Vagina (tissue), 2 donors: ENCODE measurements at regions not wholly inside any gene's neighbourhood (a gene's known extent, or its start where the extent isn't known, plus 50 kb on each side); places are given as distances from the start of the nearest gene placed in this dataset.
A peak's percentile ranks its signal among the peaks of the same experiment; 100 is the strongest.
"Not testable (repeated sequence)": the region's sequence is repeated elsewhere in the genome, so short reads cannot be mapped to it uniquely, and the experiment has no call there.

ENCODE experiments used
- DNase-seq, 2 donors: peaks; one replicate each; pipeline ENCODE4 v3.0.0-alpha.2; 2017; ENCODE audit errors: extremely low spot score in 2 of 2
- H3K27ac ChIP-seq: fragments of 200-600 bp; sonication (generic); one replicate; pipeline ENCODE4 v1.5.1; 2019
- H3K27me3 ChIP-seq: fragments of 200-600 bp; sonication (generic); one replicate; pipeline ENCODE4 v1.5.1; 2019
- H3K36me3 ChIP-seq, 2 donors: fragments of 200-600 bp; sonication (generic); one replicate each; pipeline ENCODE4 v1.5.1; 2017 to 2019
- H3K4me1 ChIP-seq: fragments of 200-600 bp; sonication (generic); one replicate; pipeline ENCODE4 v1.5.1; 2019
- H3K4me3 ChIP-seq, 2 donors: fragments of 200-600 bp; sonication (generic); 1 replicate in 1 of 2; 2 replicates in 1 of 2; pipeline ENCODE4 v1.5.1; 2016 to 2019
- H3K9me3 ChIP-seq: fragments of 200-600 bp; sonication (generic); one replicate; pipeline ENCODE4 v1.5.1; 2019
- POLR2A ChIP-seq, 2 donors: fragments of 450-650 bp; IDR thresholded peaks; one replicate each; pipeline ENCODE4 v1.6.1; 2017; ENCODE audit warnings: antibody characterized with exemption in 2 of 2, mild to moderate bottlenecking in 2 of 2, moderate library complexity in 2 of 2
- POLR2AphosphoS5 ChIP-seq, 2 donors: sonication (generic); formaldehyde crosslinking; IDR thresholded peaks; one replicate each; pipeline ENCODE4 v1.9.0; 2017; ENCODE audit warnings: antibody characterized with exemption in 2 of 2, mild to moderate bottlenecking in 2 of 2, low read depth in 1 of 2; ENCODE audit not compliant: insufficient read depth in 1 of 2
- intact Hi-C: fragments of 100-400 bp; cut with DNase I; formaldehyde crosslinking; loops from one replicate; pipeline ENCODE4 v1.15.1; 2023
- TF ChIP-seq, protein P1 (sequence below), 3 experiments: fragments of 450-650 bp in 2 of 3; fragments of 200-600 bp in 1 of 3; sonication (generic) in 1 of 3; IDR thresholded peaks; one replicate each; pipeline ENCODE4 v1.5.1; 2017 to 2019; ENCODE audit warnings: antibody characterized with exemption in 3 of 3, mild to moderate bottlenecking in 2 of 3, moderate library complexity in 2 of 3

DNA sequence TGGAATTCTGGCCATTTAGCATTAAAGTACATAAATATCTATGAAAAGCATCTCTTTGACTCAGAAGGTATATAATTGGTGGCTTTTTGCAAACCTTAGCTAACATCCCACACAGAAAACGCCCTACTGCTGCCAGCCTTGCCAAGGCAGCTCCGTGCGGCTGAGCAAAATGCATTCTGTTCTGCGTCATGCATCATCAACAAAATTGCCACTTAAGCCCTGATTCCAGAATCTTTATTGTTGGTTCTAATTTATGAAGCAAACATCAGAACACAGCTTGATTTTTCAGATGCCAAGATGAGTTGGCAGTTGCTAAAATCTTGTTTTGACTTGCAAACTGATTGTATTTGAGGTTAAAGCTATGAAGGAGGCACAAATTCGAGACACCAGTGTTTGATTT, 314.9 kb upstream of the DEPDC1 start:
- H3K4me3 ChIP-seq: no peak overlapping the region
- no peak for DNase-seq
- no peaks in the 10 kb centered on the region for H3K9me3 ChIP-seq
- no peaks in the 10 kb centered on the region for H3K36me3 ChIP-seq
- H3K27ac ChIP-seq: no peak overlapping the region
- no peaks in the 10 kb centered on the region for H3K27me3 ChIP-seq
- TF ChIP-seq, protein P1, sequence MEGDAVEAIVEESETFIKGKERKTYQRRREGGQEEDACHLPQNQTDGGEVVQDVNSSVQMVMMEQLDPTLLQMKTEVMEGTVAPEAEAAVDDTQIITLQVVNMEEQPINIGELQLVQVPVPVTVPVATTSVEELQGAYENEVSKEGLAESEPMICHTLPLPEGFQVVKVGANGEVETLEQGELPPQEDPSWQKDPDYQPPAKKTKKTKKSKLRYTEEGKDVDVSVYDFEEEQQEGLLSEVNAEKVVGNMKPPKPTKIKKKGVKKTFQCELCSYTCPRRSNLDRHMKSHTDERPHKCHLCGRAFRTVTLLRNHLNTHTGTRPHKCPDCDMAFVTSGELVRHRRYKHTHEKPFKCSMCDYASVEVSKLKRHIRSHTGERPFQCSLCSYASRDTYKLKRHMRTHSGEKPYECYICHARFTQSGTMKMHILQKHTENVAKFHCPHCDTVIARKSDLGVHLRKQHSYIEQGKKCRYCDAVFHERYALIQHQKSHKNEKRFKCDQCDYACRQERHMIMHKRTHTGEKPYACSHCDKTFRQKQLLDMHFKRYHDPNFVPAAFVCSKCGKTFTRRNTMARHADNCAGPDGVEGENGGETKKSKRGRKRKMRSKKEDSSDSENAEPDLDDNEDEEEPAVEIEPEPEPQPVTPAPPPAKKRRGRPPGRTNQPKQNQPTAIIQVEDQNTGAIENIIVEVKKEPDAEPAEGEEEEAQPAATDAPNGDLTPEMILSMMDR (IDR thresholded peaks at IDR 0.05): no peak
- peak in 1 of 2 donors; percentile 27 for TF ChIP-seq POLR2AphosphoS5 (IDR thresholded peaks at IDR 0.05; ENCODE audit: insufficient read depth in 1 of 2, low read depth in 1 of 2)
- peaks cover 15% of the 10 kb centered on the region for H3K4me1 ChIP-seq
- intact Hi-C loops: no loop called here

GRCh38 chr1:68812333-68812732, 315.5 kb upstream of the DEPDC1 start:
- intact Hi-C loops: no loop called here
- Histone ChIP-seq H3K27me3 (no peaks in the 10 kb centered on the region), H3K4me1 (peaks cover 15% of the 10 kb centered on the region), H3K9me3 (no peaks in the 10 kb centered on the region), H3K36me3 (no peaks in the 10 kb centered on the region), H3K27ac (no peak overlapping the region), H3K4me3 (no peak overlapping the region)
- DNase-seq: no peak
- TF ChIP-seq POLR2AphosphoS5 (IDR thresholded peaks at IDR 0.05; ENCODE audit: insufficient read depth in 1 of 2, low read depth in 1 of 2) (no peak), POLR2A (IDR thresholded peaks at IDR 0.05) (no peak)
- TF ChIP-seq, protein P1 (IDR thresholded peaks at IDR 0.05): no peak

DNA sequence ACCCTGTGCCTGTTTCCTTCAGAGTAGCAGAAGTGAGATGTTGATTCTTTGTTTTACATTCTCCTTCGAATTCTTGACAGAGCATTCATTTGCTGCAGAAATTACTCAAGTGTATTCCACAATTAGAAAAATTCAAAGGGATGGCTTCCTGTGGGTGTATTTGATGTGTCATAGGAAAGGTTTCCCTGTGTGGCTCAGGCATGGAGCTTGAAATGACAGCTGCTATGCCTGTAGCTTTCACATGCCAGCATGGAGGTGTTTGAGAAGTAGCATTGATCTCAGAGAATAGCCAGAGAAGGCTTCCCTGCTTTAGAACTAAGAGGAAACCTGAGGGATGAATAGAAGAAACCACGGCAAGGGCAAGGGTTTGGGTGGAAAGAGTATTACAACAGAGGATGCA, 317.2 kb upstream of the DEPDC1 start:
- intact Hi-C loops: no loop called here
- H3K4me1 ChIP-seq: peaks cover 9% of the 10 kb centered on the region
- H3K27me3 ChIP-seq: no peaks in the 10 kb centered on the region
- DNase-seq: no peak
- no peak overlapping the region for H3K27ac ChIP-seq
- H3K9me3 ChIP-seq: no peaks in the 10 kb centered on the region
- no peak overlapping the region for H3K4me3 ChIP-seq
- TF ChIP-seq, protein P1 (IDR thresholded peaks at IDR 0.05): no peak
- TF ChIP-seq POLR2A (IDR thresholded peaks at IDR 0.05): no peak
- no peak for TF ChIP-seq POLR2AphosphoS5 (IDR thresholded peaks at IDR 0.05; ENCODE audit: insufficient read depth in 1 of 2, low read depth in 1 of 2)
- no peaks in the 10 kb centered on the region for H3K36me3 ChIP-seq

GRCh38 chr1:68815632-68816031, 318.8 kb upstream of the DEPDC1 start:
- intact Hi-C loops: no loop called here
- no peak for TF ChIP-seq POLR2A (IDR thresholded peaks at IDR 0.05)
- no peak for TF ChIP-seq POLR2AphosphoS5 (IDR thresholded peaks at IDR 0.05; ENCODE audit: insufficient read depth in 1 of 2, low read depth in 1 of 2)
- TF ChIP-seq, protein P1 (IDR thresholded peaks at IDR 0.05): no peak
- no peaks in the 10 kb centered on the region for H3K27me3 ChIP-seq
- H3K27ac ChIP-seq: no peak overlapping the region
- no peaks in the 10 kb centered on the region for H3K9me3 ChIP-seq
- H3K36me3 ChIP-seq: no peaks in the 10 kb centered on the region
- no peak overlapping the region for H3K4me3 ChIP-seq
- peaks cover 9% of the 10 kb centered on the region for H3K4me1 ChIP-seq
- DNase-seq: no peak

DNA sequence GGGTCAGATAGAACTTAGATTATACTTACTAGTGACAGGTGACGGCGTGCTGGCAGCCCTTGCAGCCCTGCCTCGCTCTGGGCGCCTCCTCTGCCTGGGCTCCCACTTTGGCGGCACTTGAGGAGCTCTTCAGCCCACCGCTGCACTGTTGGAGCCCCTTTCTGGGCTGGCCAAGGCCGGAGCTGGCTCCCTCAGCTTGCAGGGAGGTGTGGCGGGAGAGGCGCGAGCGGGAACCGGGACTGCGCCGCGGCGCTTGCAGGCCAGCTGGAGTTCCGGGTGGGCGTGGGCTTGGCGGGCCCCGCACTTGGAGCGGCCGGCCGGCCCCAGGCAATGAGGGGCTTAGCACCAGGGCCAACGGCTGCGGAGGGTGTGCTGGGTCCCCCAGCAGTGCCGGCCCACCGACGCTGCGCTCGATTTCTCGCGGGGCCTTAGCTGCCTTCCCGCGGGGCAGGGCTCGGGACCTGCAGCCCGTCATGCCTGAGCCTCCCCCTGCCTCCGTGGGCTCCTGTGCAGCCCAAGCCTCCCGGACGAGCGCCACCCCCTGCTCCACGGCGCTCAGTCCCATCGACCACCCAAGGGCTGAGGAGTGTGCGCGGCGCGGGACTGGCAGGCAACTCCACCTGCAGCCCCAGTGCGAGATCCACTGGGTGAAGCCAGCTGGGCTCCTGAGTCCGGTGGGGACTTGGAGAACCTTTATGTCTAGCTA, 320.8 kb upstream of the DEPDC1 start:
- H3K4me3 ChIP-seq, H3K36me3 ChIP-seq, intact Hi-C loops, H3K27me3 ChIP-seq, H3K9me3 ChIP-seq, H3K4me1 ChIP-seq, H3K27ac ChIP-seq, DNase-seq: not testable (repeated sequence)
